Tibial artery (tissue), 4 donors: ENCODE measurements at regions not wholly inside any gene's neighbourhood (a gene's known extent, or its start where the extent isn't known, plus 50 kb on each side); places are given as distances from the start of the nearest gene placed in this dataset.

ENCODE experiments used
- DNase-seq, 2 donors: peaks; one replicate each; pipeline ENCODE4 v3.0.0-alpha.2; 2019
- H3K27ac ChIP-seq, 2 donors: fragments of 200-600 bp; sonication (generic) in 1 of 2; 1 replicate in 1 of 2; 2 replicates in 1 of 2; pipeline ENCODE4 v1.5.1; 2018 to 2019; ENCODE audit warnings: mild to moderate bottlenecking in 1 of 2
- H3K27me3 ChIP-seq, 2 donors: fragments of 200-600 bp; sonication (generic) in 1 of 2; one replicate each; pipeline versions ENCODE4 v1.5.1 to v1.6.0; 2016 to 2019
- H3K36me3 ChIP-seq, 3 donors: fragments of 200-600 bp; sonication (generic) in 2 of 3; one replicate each; pipeline ENCODE4 v1.5.1; 2016 to 2019; ENCODE audit warnings: mild to moderate bottlenecking in 2 of 3
- H3K4me1 ChIP-seq, 4 donors: fragments of 200-600 bp; sonication (generic) in 2 of 4; 1 replicate in 3 of 4; 2 replicates in 1 of 4; pipeline ENCODE4 v1.5.1; 2016 to 2019
- H3K4me3 ChIP-seq, 2 donors: fragments of 200-600 bp; sonication (generic) in 1 of 2; 1 replicate in 1 of 2; 2 replicates in 1 of 2; pipeline ENCODE4 v1.5.1; 2018 to 2019; ENCODE audit warnings: mild to moderate bottlenecking in 2 of 2
- H3K9me3 ChIP-seq, 3 donors: fragments of 200-600 bp; sonication (generic) in 1 of 3; one replicate each; pipeline ENCODE4 v1.5.1; 2016 to 2019
- CTCF ChIP-seq, 2 experiments: fragments of 200-600 bp in 1 of 2; fragments of 450-650 bp in 1 of 2; IDR thresholded peaks; one replicate each; pipeline ENCODE4 v1.5.1; 2017 to 2019; ENCODE audit warnings: antibody characterized with exemption in 2 of 2, mild to moderate bottlenecking in 1 of 2, moderate library complexity in 1 of 2
- intact Hi-C: fragments of 100-400 bp; cut with DNase I; formaldehyde crosslinking; loops from one replicate; pipeline ENCODE4 v1.15.0; 2023; ENCODE audit warnings: low total_unique reads

DNA sequence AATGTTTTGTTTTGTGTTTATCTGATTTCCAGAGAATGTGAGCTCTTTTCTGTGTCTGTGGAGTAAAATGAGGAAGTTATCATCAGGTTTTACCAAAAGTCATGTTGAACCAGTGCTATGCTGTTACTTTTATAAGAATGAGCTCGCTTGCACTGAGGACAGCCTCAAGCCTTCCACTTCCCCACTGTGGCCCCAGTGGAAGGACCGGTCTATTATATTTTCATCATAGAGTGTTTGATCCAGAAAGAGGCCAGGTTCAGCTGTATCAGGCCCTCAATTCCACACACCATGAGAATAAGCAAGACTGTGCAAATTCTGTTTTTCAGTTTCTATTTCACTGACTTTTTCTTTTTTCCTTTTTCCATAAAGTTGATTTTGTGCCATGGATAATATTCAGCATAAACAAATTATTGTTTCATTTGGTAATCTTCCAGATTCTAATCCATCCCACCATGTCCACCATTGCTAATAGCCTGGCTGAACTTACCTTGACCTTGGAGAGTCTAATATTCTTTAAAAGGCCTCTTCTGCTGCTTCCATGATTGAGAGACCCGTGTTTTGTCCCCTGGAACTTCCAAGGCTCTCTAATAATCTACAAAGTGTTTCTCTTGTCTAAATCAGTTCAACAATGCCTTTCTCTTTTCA is 286.2 kb downstream of the THBS2 start:
- intact Hi-C loops, result no loop called here
- H3K27me3 ChIP-seq, result no peaks in the 10 kb centered on the region
- H3K36me3 ChIP-seq, result no peaks in the 10 kb centered on the region
- peak overlapping the region; percentile 31 to 53 for H3K27ac ChIP-seq
- peaks cover 0 to 27% (median 6%) of the 10 kb centered on the region in 4 donors for H3K4me1 ChIP-seq
- DNase-seq, result no peak
- no peak for TF ChIP-seq CTCF (IDR thresholded peaks at IDR 0.05)
- no peaks in the 10 kb centered on the region for H3K9me3 ChIP-seq
- no peak overlapping the region for H3K4me3 ChIP-seq

- Histone ChIP-seq H3K27me3 (no peaks in the 10 kb centered on the region), H3K27ac (no peak overlapping the region), H3K36me3 (no peaks in the 10 kb centered on the region), H3K9me3 (no peaks in the 10 kb centered on the region), H3K4me3 (no peak overlapping the region), H3K4me1 (peaks cover 0 to 29% (median 6%) of the 10 kb centered on the region in 4 donors)
- no peak for TF ChIP-seq CTCF (IDR thresholded peaks at IDR 0.05)
- no peak for DNase-seq
- intact Hi-C loops, result no loop called here
Observed at GRCh38 chr6:168964138-168964835, 289.4 kb downstream of the THBS2 start.

GRCh38 chr6:168962886-168963285 is 290.8 kb downstream of the THBS2 start:
- no peak for TF ChIP-seq CTCF (IDR thresholded peaks at IDR 0.05)
- Histone ChIP-seq H3K27me3 (no peaks in the 10 kb centered on the region), H3K27ac (no peak overlapping the region), H3K4me1 (peaks cover 0 to 24% (median 6%) of the 10 kb centered on the region in 4 donors), H3K9me3 (no peaks in the 10 kb centered on the region), H3K36me3 (no peaks in the 10 kb centered on the region), H3K4me3 (no peak overlapping the region)
- intact Hi-C loops, result no loop called here
- DNase-seq, result peak in 1 of 2 donors; percentile 40

GRCh38 chr6:168961264-168961656 is 292.4 kb downstream of the THBS2 start:
- Histone ChIP-seq H3K27me3 (no peaks in the 10 kb centered on the region), H3K4me1 (peaks cover 0 to 10% (median 0%) of the 10 kb centered on the region in 4 donors), H3K4me3 (no peak overlapping the region), H3K9me3 (no peaks in the 10 kb centered on the region), H3K27ac (no peak overlapping the region), H3K36me3 (no peaks in the 10 kb centered on the region)
- DNase-seq, result no peak
- no peak for TF ChIP-seq CTCF (IDR thresholded peaks at IDR 0.05)
- intact Hi-C loops, result no loop called here

GRCh38 chr6:168960551-168961263 is 292.9 kb downstream of the THBS2 start:
- DNase-seq, result no peak
- Histone ChIP-seq H3K9me3 (no peaks in the 10 kb centered on the region), H3K27ac (no peak overlapping the region), H3K4me3 (no peak overlapping the region), H3K27me3 (no peaks in the 10 kb centered on the region), H3K4me1 (peaks cover 0 to 10% (median 0%) of the 10 kb centered on the region in 4 donors), H3K36me3 (no peaks in the 10 kb centered on the region)
- intact Hi-C loops, result no loop called here
- TF ChIP-seq CTCF (IDR thresholded peaks at IDR 0.05), result no peak
